ENCODE measurements at regions not wholly inside any gene's neighbourhood (a gene's known extent, or its start where the extent isn't known, plus 50 kb on each side); places are given as distances from the start of the nearest gene placed in this dataset.

GRCh38 chr9:21615018-21615417, 132.9 kb upstream of the IFNE start:
- no peak for TF ChIP-seq POLR2AphosphoS5 (IDR thresholded peaks at IDR 0.05)
- TF ChIP-seq CTCF (IDR thresholded peaks at IDR 0.05 in 8 of 11, conservative IDR thresholded peaks at IDR 0.05 in 3 of 11), result no peak
- TF ChIP-seq POLR2A (IDR thresholded peaks at IDR 0.05), result no peak
